ENCODE measurements at regions not wholly inside any gene's neighbourhood (a gene's known extent, or its start where the extent isn't known, plus 50 kb on each side); places are given as distances from the start of the nearest gene placed in this dataset.

- TF ChIP-seq CTCF (IDR thresholded peaks at IDR 0.05) = no peak
- TF ChIP-seq POLR2A (IDR thresholded peaks at IDR 0.05) = no peak
- TF ChIP-seq EP300 (IDR thresholded peaks at IDR 0.05) = no peak
Observed at GRCh38 chr4:52374877-52375276, 284.2 kb downstream of the USP46 start.
